PFSK-1 (cell line): ENCODE measurements at regions not wholly inside any gene's neighbourhood (a gene's known extent, or its start where the extent isn't known, plus 50 kb on each side); places are given as distances from the start of the nearest gene placed in this dataset.

Source experiments
- POLR2AphosphoS5 ChIP-seq: IDR thresholded peaks from 2 replicates; pipeline ENCODE4 v1.6.1; 2012; ENCODE audit warnings: low read depth, mild to moderate bottlenecking, control low read depth, low read length, moderate library complexity
- SIN3A ChIP-seq: IDR thresholded peaks from 2 replicates; pipeline ENCODE4 v1.6.1; 2012; ENCODE audit warnings: mild to moderate bottlenecking, low read length, moderate library complexity, borderline replicate concordance; ENCODE audit not compliant: insufficient read depth
- TAF1 ChIP-seq: IDR thresholded peaks from 2 replicates; pipeline ENCODE4 v1.6.1; 2012; ENCODE audit warnings: low read length, control low read depth, borderline replicate concordance; ENCODE audit not compliant: insufficient read depth

DNA sequence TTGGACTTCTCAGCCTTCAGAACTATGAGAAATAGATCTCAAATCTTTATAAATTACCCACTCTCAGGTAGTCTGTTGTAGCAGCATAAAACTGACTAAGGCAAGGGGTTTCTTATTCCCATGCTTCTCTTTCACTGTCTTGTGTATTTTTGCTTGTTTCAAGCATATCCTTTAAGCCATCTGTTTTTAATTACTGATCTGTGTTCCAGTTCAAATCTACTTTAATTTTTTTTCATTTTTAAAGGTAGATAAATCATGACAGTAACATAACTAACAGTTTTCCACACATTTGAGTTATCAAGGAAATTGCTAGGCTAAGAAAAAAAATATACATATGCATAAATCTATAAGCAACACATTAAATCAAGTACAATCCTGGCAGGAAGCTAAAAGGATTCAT is 317.9 kb upstream of the TNP1 start:
- TF ChIP-seq SIN3A (no peak), TAF1 (no peak), POLR2AphosphoS5 (no peak)
